Ovary (tissue), 3 donors: ENCODE measurements at regions not wholly inside any gene's neighbourhood (a gene's known extent, or its start where the extent isn't known, plus 50 kb on each side); places are given as distances from the start of the nearest gene placed in this dataset.

Experiments used
- CTCF ChIP-seq, 3 donors: fragments of 450-650 bp in 2 of 3; fragments of 200-600 bp in 1 of 3; IDR thresholded peaks; one replicate each; pipeline versions ENCODE4 v1.5.1 to v1.8.0; 2016 to 2022; ENCODE audit warnings: antibody characterized with exemption in 3 of 3, mild to moderate bottlenecking in 1 of 3
- EP300 ChIP-seq: sonication (generic); formaldehyde crosslinking; IDR thresholded peaks from one replicate; pipeline ENCODE4 v1.6.1; 2017; ENCODE audit warnings: antibody characterized with exemption
- POLR2A ChIP-seq: fragments of 450-650 bp; IDR thresholded peaks from one replicate; pipeline ENCODE4 v1.6.1; 2017; ENCODE audit warnings: antibody characterized with exemption, mild to moderate bottlenecking, moderate library complexity
- donor health status: DM: no; HTN: no; CAD: no.

- TF ChIP-seq POLR2A = no peak
- TF ChIP-seq CTCF (IDR thresholded peaks at IDR 0.05) = no peak
- TF ChIP-seq EP300 = no peak
Observed at GRCh38 chr10:36175954-36176353, 533.9 kb upstream of the FZD8 start.
